Activated B cell treated with CpG ODN at 0.5 μM for 24 hours (primary cell): ENCODE measurements at regions not wholly inside any gene's neighbourhood (a gene's known extent, or its start where the extent isn't known, plus 50 kb on each side); places are given as distances from the start of the nearest gene placed in this dataset.

Experiments
- ATAC-seq: fragments of 200-7000 bp; cut with Tn5 transposase; one replicate; pipeline ENCODE4 v1.10.0; 2021; ENCODE audit warnings: low read depth, mild to moderate bottlenecking, moderate library complexity
- CTCF ChIA-PET: fragments of 350-600 bp; sonication (Branson Sonifier 250); formaldehyde crosslinking; loops from one replicate; lab custom pipeline; 2021; ENCODE audit warnings: antibody characterized with exemption; lab: Charles Lee
- POLR2A ChIA-PET: fragments of 350-600 bp; sonication (Branson Sonifier 250); formaldehyde crosslinking; loops from one replicate; lab custom pipeline; 2021; ENCODE audit warnings: antibody characterized with exemption; lab: Charles Lee
- DNase-seq: peaks from one replicate; pipeline ENCODE4 v3.0.0; 2022
- H3K27ac Mint-ChIP-seq: one replicate; pipeline ENCODE4 v1.8.0; 2020; ENCODE audit warnings: mixed read lengths
- H3K27me3 Mint-ChIP-seq: one replicate; pipeline ENCODE4 v1.8.0; 2021; ENCODE audit warnings: mixed read lengths
- H3K36me3 Mint-ChIP-seq: one replicate; pipeline ENCODE4 v1.8.0; 2021; ENCODE audit warnings: low read depth, mixed read lengths
- H3K4me1 Mint-ChIP-seq: one replicate; pipeline ENCODE4 v1.8.0; 2021; ENCODE audit warnings: mixed read lengths
- H3K4me3 Mint-ChIP-seq: one replicate; pipeline ENCODE4 v1.8.0; 2020; ENCODE audit warnings: mild to moderate bottlenecking, mixed read lengths
- H3K9me3 Mint-ChIP-seq: one replicate; pipeline ENCODE4 v1.8.0; 2020; ENCODE audit warnings: mixed read lengths
- intact Hi-C: fragments of 100-400 bp; cut with micrococcal nuclease; formaldehyde crosslinking; loops from one replicate; pipeline ENCODE4 v1.15.1; 2024
- TF ChIP-seq, protein P1 (sequence below): fragments of 200-600 bp; IDR thresholded peaks from one replicate; pipeline ENCODE4 v1.8.0; 2022; ENCODE audit warnings: antibody characterized with exemption, mild to moderate bottlenecking

DNA sequence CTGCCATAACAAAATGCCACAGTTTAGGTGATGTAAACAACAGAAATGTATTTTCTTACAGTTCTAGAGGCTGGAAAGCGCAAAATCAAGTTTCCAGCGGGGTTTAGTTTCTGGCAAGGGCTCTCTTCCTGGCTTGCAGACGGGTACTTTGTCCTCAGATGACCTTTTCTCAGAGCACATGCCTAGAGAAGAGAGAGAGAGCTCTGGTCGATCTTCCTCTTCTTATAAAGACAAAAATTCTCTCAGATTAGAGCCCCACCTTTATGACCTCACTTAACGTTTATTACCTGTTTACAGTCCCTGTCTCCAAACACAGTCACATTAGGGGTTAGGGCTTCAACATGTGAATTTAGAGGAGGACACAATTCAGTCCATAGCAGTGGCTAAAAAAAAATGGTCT lies 119.7 kb downstream of the CETN3 start:
- H3K27me3 Mint-ChIP-seq: peaks cover 9% of the 10 kb centered on the region
- intact Hi-C loops: no loop called here
- H3K9me3 Mint-ChIP-seq: no peaks in the 10 kb centered on the region
- DNase-seq (no peak), ATAC-seq (no peak)
- H3K4me1 Mint-ChIP-seq: no peaks in the 10 kb centered on the region
- no peak overlapping the region for H3K4me3 Mint-ChIP-seq
- ChIA-PET POLR2A (no interaction called here), CTCF (no interaction called here)
- TF ChIP-seq, protein P1, sequence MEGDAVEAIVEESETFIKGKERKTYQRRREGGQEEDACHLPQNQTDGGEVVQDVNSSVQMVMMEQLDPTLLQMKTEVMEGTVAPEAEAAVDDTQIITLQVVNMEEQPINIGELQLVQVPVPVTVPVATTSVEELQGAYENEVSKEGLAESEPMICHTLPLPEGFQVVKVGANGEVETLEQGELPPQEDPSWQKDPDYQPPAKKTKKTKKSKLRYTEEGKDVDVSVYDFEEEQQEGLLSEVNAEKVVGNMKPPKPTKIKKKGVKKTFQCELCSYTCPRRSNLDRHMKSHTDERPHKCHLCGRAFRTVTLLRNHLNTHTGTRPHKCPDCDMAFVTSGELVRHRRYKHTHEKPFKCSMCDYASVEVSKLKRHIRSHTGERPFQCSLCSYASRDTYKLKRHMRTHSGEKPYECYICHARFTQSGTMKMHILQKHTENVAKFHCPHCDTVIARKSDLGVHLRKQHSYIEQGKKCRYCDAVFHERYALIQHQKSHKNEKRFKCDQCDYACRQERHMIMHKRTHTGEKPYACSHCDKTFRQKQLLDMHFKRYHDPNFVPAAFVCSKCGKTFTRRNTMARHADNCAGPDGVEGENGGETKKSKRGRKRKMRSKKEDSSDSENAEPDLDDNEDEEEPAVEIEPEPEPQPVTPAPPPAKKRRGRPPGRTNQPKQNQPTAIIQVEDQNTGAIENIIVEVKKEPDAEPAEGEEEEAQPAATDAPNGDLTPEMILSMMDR: no peak
- H3K36me3 Mint-ChIP-seq: no peaks in the 10 kb centered on the region
- no peak overlapping the region for H3K27ac Mint-ChIP-seq

DNA sequence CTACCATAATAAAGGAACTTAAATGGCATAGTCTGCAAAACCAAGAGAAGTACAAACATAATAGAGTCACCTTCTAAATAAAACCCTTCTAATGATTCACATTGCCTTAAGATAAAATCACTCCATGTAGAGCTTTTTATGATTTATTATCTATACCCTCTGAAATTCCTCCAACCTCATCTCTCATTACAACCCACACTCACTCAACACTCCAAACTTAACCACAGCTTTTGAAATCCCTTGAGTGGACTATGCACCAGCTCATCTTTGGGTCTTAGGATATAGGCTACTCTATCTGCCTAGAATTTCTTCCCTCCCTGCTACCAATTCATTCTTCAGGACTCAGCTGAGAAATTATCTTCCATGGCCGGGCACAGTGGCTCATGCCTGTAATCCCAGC lies 122.5 kb downstream of the CETN3 start:
- Mint-ChIP-seq H3K4me1 (no peaks in the 10 kb centered on the region), H3K36me3 (no peaks in the 10 kb centered on the region), H3K9me3 (no peaks in the 10 kb centered on the region), H3K4me3 (no peak overlapping the region), H3K27me3 (peaks cover 13% of the 10 kb centered on the region), H3K27ac (no peak overlapping the region)
- ChIA-PET CTCF (no interaction called here), POLR2A (no interaction called here)
- intact Hi-C loops: no loop called here
- no peak for DNase-seq
- TF ChIP-seq, protein P1: no peak
- no peak for ATAC-seq

DNA sequence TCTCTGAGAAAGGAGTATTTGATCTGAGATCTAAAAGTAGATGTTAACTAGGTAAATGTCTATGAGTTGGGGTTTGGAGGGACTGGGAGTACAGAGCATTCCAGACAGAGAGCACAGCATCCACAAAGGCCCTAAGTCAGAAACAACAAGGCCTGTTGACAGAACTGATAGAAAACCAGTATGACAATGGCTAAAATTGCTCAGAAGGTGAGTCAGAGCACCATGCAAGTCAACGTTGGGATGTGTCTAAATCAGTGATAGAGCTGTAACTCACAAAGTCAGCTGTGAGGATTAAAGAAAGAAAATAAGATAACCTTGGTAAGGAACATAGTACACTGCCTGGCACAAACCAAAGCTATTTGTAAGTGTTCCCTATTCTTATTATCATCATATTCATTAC lies 124.0 kb downstream of the CETN3 start:
- Mint-ChIP-seq H3K9me3 (no peaks in the 10 kb centered on the region), H3K4me3 (no peak overlapping the region), H3K36me3 (no peaks in the 10 kb centered on the region), H3K27ac (no peak overlapping the region), H3K4me1 (no peaks in the 10 kb centered on the region), H3K27me3 (peaks cover 16% of the 10 kb centered on the region)
- ChIA-PET CTCF (no interaction called here), POLR2A (no interaction called here)
- ATAC-seq (no peak), DNase-seq (no peak)
- intact Hi-C loops: no loop called here
- TF ChIP-seq, protein P1: no peak

DNA sequence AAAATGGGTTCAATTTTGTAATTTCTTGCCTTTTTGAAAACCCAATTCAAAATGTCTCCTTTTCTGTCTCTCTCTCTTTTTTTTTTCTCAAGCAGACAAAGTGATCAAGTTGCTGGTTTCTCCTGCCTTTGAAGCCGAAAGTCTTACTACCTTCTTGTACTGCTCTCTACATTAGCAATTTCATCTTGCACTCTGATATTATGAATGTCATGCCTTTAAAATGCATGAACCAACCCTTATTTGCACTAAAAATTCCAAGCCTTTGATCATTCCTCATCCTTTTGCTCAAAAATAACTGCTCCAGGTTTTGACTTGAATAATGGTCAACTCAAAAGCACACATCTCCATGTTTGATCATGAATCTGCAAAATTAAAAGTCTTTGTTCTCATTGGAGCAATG lies 125.2 kb downstream of the CETN3 start:
- Mint-ChIP-seq H3K9me3 (no peaks in the 10 kb centered on the region), H3K27me3 (peaks cover 15% of the 10 kb centered on the region), H3K27ac (no peak overlapping the region), H3K4me3 (no peak overlapping the region), H3K4me1 (no peaks in the 10 kb centered on the region), H3K36me3 (no peaks in the 10 kb centered on the region)
- POLR2A ChIA-PET: no interaction called here
- ATAC-seq: no peak
- DNase-seq: no peak
- TF ChIP-seq, protein P1: no peak
- CTCF ChIA-PET: no interaction called here
- intact Hi-C loops: no loop called here

DNA sequence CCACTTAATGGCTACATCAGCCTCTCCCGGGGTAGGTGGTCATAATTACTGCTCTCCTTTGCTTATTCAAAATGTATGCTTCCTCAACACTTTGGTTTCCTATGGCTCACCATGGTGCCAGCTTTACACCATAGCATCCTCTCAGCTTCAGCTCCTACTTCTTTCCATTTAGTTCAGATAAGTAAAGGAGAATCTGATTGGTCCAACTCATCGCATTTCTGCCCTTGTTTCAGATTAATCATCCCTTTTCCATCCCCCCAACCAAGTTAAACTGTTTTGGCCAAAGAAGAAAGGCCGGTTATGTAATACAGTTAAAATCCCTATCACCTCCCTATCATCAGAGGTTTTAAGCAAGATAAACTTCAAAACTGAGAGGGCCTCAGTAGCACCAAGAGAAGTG lies 130.5 kb downstream of the CETN3 start:
- no peaks in the 10 kb centered on the region for H3K4me1 Mint-ChIP-seq
- POLR2A ChIA-PET: no interaction called here
- no peak for DNase-seq
- H3K27me3 Mint-ChIP-seq: peaks cover 23% of the 10 kb centered on the region
- H3K4me3 Mint-ChIP-seq: no peak overlapping the region
- intact Hi-C loops: no loop called here
- no peaks in the 10 kb centered on the region for H3K9me3 Mint-ChIP-seq
- TF ChIP-seq, protein P1: no peak
- H3K36me3 Mint-ChIP-seq: no peaks in the 10 kb centered on the region
- H3K27ac Mint-ChIP-seq: no peak overlapping the region
- ATAC-seq: no peak
- CTCF ChIA-PET: no interaction called here
